Endodermal cell (in vitro differentiated cells): ENCODE measurements at regions not wholly inside any gene's neighbourhood (a gene's known extent, or its start where the extent isn't known, plus 50 kb on each side); places are given as distances from the start of the nearest gene placed in this dataset.

Experiments used
- DNase-seq: peaks from one replicate; pipeline ENCODE4 v3.0.0-alpha.2; 2017
- H3K27ac ChIP-seq: 2 replicates; pipeline ENCODE4 v1.5.1; 2013; ENCODE audit warnings: mild to moderate bottlenecking, low read depth, low read length, moderate library complexity
- H3K27me3 ChIP-seq: 2 replicates; pipeline ENCODE4 v1.6.1; 2013; ENCODE audit warnings: mild to moderate bottlenecking, low read length, moderate library complexity; ENCODE audit not compliant: insufficient read depth, control insufficient read depth, poor library complexity, severe bottlenecking
- H3K36me3 ChIP-seq: 2 replicates; pipeline ENCODE4 v1.7.0; 2013; ENCODE audit warnings: mild to moderate bottlenecking, low read length, moderate library complexity; ENCODE audit not compliant: control insufficient read depth, insufficient read depth
- H3K4me1 ChIP-seq: one replicate; pipeline ENCODE4 v1.7.0; 2013; ENCODE audit warnings: low read length; ENCODE audit not compliant: control insufficient read depth, insufficient read depth
- H3K4me3 ChIP-seq: 2 replicates; pipeline ENCODE4 v1.5.1; 2013; ENCODE audit warnings: mild to moderate bottlenecking, low read length, moderate library complexity
- H3K9ac ChIP-seq: 2 replicates; pipeline ENCODE4 v1.6.1; 2013; ENCODE audit warnings: mild to moderate bottlenecking, low read length, moderate library complexity; ENCODE audit not compliant: poor library complexity, severe bottlenecking; ENCODE audit errors: extremely low read depth
- H3K9me3 ChIP-seq: 2 replicates; pipeline ENCODE4 v1.6.1; 2013; ENCODE audit warnings: mild to moderate bottlenecking, low read length, moderate library complexity; ENCODE audit not compliant: control insufficient read depth
- H3K27ac Mint-ChIP-seq: 2 replicates; pipeline ENCODE4 v1.8.0; 2020; ENCODE audit warnings: mixed read lengths
- H3K27me3 Mint-ChIP-seq: 2 replicates; pipeline ENCODE4 v1.8.0; 2021; ENCODE audit warnings: mild to moderate bottlenecking, mixed read lengths; ENCODE audit not compliant: insufficient read depth
- H3K36me3 Mint-ChIP-seq: 2 replicates; pipeline ENCODE4 v1.8.0; 2020; ENCODE audit warnings: low read depth, mixed read lengths
- H3K4me1 Mint-ChIP-seq: 2 replicates; pipeline ENCODE4 v1.8.0; 2020; ENCODE audit warnings: mixed read lengths
- H3K4me3 Mint-ChIP-seq: 2 replicates; pipeline ENCODE4 v1.8.0; 2020; ENCODE audit warnings: mild to moderate bottlenecking, moderate library complexity, mixed read lengths
- H3K9me3 Mint-ChIP-seq: 2 replicates; pipeline ENCODE4 v1.8.0; 2020; ENCODE audit warnings: mild to moderate bottlenecking, mixed read lengths
- WGBS, 2 experiments: methylation state at CpG; one replicate each; pipeline versions ENCODE4 v1.1.5 to v1.1.7; 2013; ENCODE audit warnings: missing lambda C conversion rate in 2 of 2, mixed read lengths in 1 of 2; ENCODE audit not compliant: insufficient coverage in 1 of 2, insufficient read length in 1 of 2; 5-methylcytosine and 5-hydroxymethylcytosine counted together
- TF ChIP-seq, protein P1 (sequence below): fragments of 200-600 bp; sonication (generic); conservative IDR thresholded peaks from 2 replicates; pipeline ENCODE4 v1.5.0; 2021; ENCODE audit warnings: antibody characterized with exemption, mild to moderate bottlenecking

DNA sequence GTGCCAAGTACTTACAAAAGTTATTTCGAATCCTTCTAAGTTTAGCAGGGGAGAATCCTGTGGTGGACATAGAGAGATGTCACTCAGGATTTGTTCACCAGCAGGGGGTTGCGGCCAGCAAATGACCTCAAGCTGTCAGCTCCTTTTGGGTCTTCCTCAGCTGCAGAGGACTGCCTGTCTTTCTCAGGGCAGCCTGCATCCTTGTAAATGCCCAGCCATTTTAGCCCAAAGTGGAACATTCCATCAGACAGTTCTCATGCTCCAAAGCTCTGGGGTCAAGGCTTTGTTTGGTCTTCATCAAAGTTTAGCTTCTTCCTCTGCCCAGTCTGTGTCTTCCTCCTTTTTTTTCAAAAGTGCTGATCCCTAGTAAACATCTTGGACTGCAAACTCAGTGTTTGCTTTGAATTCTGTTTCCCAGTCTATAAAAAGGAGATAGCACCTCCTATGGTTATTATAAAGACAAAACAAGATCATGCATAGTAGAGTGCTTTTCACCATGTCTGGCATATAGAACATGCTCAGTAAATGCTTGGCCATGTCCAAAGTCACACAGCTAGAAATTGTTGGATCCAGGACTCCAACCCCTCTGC, 156.4 kb upstream of the GATB start:
- Histone ChIP-seq H3K27me3 (no peaks in the 10 kb centered on the region), H3K9me3 (no peaks in the 10 kb centered on the region), H3K4me3 (no peak overlapping the region), H3K27ac (no peak overlapping the region), H3K36me3 (no peaks in the 10 kb centered on the region), H3K9ac (no peak overlapping the region), H3K4me1 (no peaks in the 10 kb centered on the region)
- Mint-ChIP-seq H3K27me3 (no peaks in the 10 kb centered on the region), H3K4me1 (peaks cover 7% of the 10 kb centered on the region), H3K9me3 (no peaks in the 10 kb centered on the region), H3K27ac (no peak overlapping the region), H3K36me3 (no peaks in the 10 kb centered on the region), H3K4me3 (no peak overlapping the region)
- TF ChIP-seq, protein P1, sequence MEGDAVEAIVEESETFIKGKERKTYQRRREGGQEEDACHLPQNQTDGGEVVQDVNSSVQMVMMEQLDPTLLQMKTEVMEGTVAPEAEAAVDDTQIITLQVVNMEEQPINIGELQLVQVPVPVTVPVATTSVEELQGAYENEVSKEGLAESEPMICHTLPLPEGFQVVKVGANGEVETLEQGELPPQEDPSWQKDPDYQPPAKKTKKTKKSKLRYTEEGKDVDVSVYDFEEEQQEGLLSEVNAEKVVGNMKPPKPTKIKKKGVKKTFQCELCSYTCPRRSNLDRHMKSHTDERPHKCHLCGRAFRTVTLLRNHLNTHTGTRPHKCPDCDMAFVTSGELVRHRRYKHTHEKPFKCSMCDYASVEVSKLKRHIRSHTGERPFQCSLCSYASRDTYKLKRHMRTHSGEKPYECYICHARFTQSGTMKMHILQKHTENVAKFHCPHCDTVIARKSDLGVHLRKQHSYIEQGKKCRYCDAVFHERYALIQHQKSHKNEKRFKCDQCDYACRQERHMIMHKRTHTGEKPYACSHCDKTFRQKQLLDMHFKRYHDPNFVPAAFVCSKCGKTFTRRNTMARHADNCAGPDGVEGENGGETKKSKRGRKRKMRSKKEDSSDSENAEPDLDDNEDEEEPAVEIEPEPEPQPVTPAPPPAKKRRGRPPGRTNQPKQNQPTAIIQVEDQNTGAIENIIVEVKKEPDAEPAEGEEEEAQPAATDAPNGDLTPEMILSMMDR: no peak
- DNase-seq: no peak
- 67 to 78% methylated on average over 2 of the region's 2 CpGs for WGBS, 2 experiments

GRCh38 chr4:151912632-151913031, 151.8 kb upstream of the GATB start:
- Mint-ChIP-seq H3K4me3 (no peak overlapping the region), H3K27me3 (peaks cover 5% of the 10 kb centered on the region), H3K27ac (no peak overlapping the region), H3K36me3 (no peaks in the 10 kb centered on the region), H3K9me3 (no peaks in the 10 kb centered on the region), H3K4me1 (peaks cover 9% of the 10 kb centered on the region)
- no peak overlapping the region for H3K27ac ChIP-seq
- no peak overlapping the region for H3K4me3 ChIP-seq
- H3K36me3 ChIP-seq: no peaks in the 10 kb centered on the region
- no peaks in the 10 kb centered on the region for H3K4me1 ChIP-seq
- no peak overlapping the region for H3K9ac ChIP-seq
- DNase-seq: peak; percentile 56
- TF ChIP-seq, protein P1: no peak
- no peaks in the 10 kb centered on the region for H3K9me3 ChIP-seq
- 44 to 68% methylated on average over 3 to 6 of the region's 6 CpGs for WGBS, 2 experiments
- H3K27me3 ChIP-seq: no peaks in the 10 kb centered on the region

GRCh38 chr4:151911970-151912369, 151.2 kb upstream of the GATB start:
- H3K36me3 Mint-ChIP-seq: no peaks in the 10 kb centered on the region
- Histone ChIP-seq H3K27ac (no peak overlapping the region), H3K9me3 (no peaks in the 10 kb centered on the region), H3K4me1 (no peaks in the 10 kb centered on the region), H3K27me3 (no peaks in the 10 kb centered on the region), H3K4me3 (no peak overlapping the region), H3K36me3 (no peaks in the 10 kb centered on the region), H3K9ac (no peak overlapping the region)
- DNase-seq: no peak
- peaks cover 5% of the 10 kb centered on the region for H3K27me3 Mint-ChIP-seq
- H3K4me1 Mint-ChIP-seq: peaks cover 9% of the 10 kb centered on the region
- TF ChIP-seq, protein P1: no peak
- no peak overlapping the region for H3K27ac Mint-ChIP-seq
- no peaks in the 10 kb centered on the region for H3K9me3 Mint-ChIP-seq
- H3K4me3 Mint-ChIP-seq: no peak overlapping the region
- 82 to 100% methylated on average over 1 to 2 of the region's 2 CpGs for WGBS, 2 experiments
